Lower leg skin (tissue), 4 donors: ENCODE measurements at regions not wholly inside any gene's neighbourhood (a gene's known extent, or its start where the extent isn't known, plus 50 kb on each side); places are given as distances from the start of the nearest gene placed in this dataset.

Experiments used
- DNase-seq, 2 donors: peaks; one replicate each; pipeline ENCODE4 v3.0.0-alpha.2; 2019; ENCODE audit warnings: low spot score in 2 of 2
- H3K4me3 ChIP-seq: fragments of 200-600 bp; sonication (generic); 2 replicates; pipeline ENCODE4 v1.5.1; 2017; ENCODE audit warnings: mild to moderate bottlenecking, low read depth; ENCODE audit not compliant: poor library complexity, severe bottlenecking
- CTCF ChIP-seq, 3 donors: fragments of 450-650 bp; IDR thresholded peaks; one replicate each; pipeline ENCODE4 v1.5.1; 2016; ENCODE audit warnings: antibody characterized with exemption in 3 of 3, mild to moderate bottlenecking in 3 of 3, moderate library complexity in 2 of 3
- POLR2A ChIP-seq, 2 donors: fragments of 450-650 bp; IDR thresholded peaks; one replicate each; pipeline ENCODE4 v1.6.1; 2016 to 2017; ENCODE audit warnings: antibody characterized with exemption in 2 of 2, mild to moderate bottlenecking in 1 of 2, moderate library complexity in 1 of 2
- WGBS, 2 donors: methylation state at CpG; one replicate each; pipeline ENCODE4 v1.1.5; 2018; 5-methylcytosine and 5-hydroxymethylcytosine counted together
- intact Hi-C: fragments of 100-400 bp; cut with DNase I; formaldehyde crosslinking; loops from one replicate; pipeline ENCODE4 v1.15.0; 2023; ENCODE audit warnings: low total_unique reads

GRCh38 chr14:97013878-97014277, 216.7 kb downstream of the VRK1 start:
- 57 to 63% methylated on average over 7 of the region's 7 CpGs for WGBS, 2 donors
- intact Hi-C loops = no loop called here
- TF ChIP-seq CTCF (IDR thresholded peaks at IDR 0.05) = no peak
- TF ChIP-seq POLR2A (IDR thresholded peaks at IDR 0.05) = no peak
- H3K4me3 ChIP-seq = no peak overlapping the region
- no peak for DNase-seq

- H3K4me3 ChIP-seq = no peak overlapping the region
- intact Hi-C loops = no loop called here
- 65 to 77% methylated on average over 4 of the region's 4 CpGs for WGBS, 2 donors
- TF ChIP-seq POLR2A (IDR thresholded peaks at IDR 0.05) (no peak), CTCF (IDR thresholded peaks at IDR 0.05) (no peak)
- DNase-seq = no peak
Measured at GRCh38 chr14:97021001-97021400, 223.8 kb downstream of the VRK1 start.

- TF ChIP-seq CTCF (IDR thresholded peaks at IDR 0.05) (no peak), POLR2A (IDR thresholded peaks at IDR 0.05) (no peak)
- intact Hi-C loops = no loop called here
- no peak overlapping the region for H3K4me3 ChIP-seq
- DNase-seq = no peak
- WGBS, 2 donors = 64 to 70% methylated on average over 3 of the region's 3 CpGs
Measured at GRCh38 chr14:97021571-97022168, 224.5 kb downstream of the VRK1 start.

- intact Hi-C loops = no loop called here
- WGBS, 2 donors = 43 to 45% methylated on average over 3 of the region's 3 CpGs
- TF ChIP-seq CTCF (IDR thresholded peaks at IDR 0.05) = no peak
- no peak for TF ChIP-seq POLR2A (IDR thresholded peaks at IDR 0.05)
- no peak for DNase-seq
- H3K4me3 ChIP-seq = no peak overlapping the region
Measured at GRCh38 chr14:97022741-97023140, 225.6 kb downstream of the VRK1 start.

- no peak overlapping the region for H3K4me3 ChIP-seq
- no peak for DNase-seq
- intact Hi-C loops = no loop called here
- TF ChIP-seq POLR2A (IDR thresholded peaks at IDR 0.05) = no peak
- TF ChIP-seq CTCF (IDR thresholded peaks at IDR 0.05) = no peak
- WGBS, 2 donors = 84 to 88% methylated on average over 6 of the region's 6 CpGs
Measured at GRCh38 chr14:97023871-97024270, 226.7 kb downstream of the VRK1 start.

- DNase-seq = no peak
- intact Hi-C loops = no loop called here
- 84 to 87% methylated on average over 7 of the region's 7 CpGs for WGBS, 2 donors
- no peak overlapping the region for H3K4me3 ChIP-seq
- TF ChIP-seq CTCF (IDR thresholded peaks at IDR 0.05) (no peak), POLR2A (IDR thresholded peaks at IDR 0.05) (no peak)
Measured at GRCh38 chr14:97024300-97024699, 227.1 kb downstream of the VRK1 start.
